Stimulated activated CD4-positive, alpha-beta T cell treated with anti-CD3 and anti-CD28 coated beads, Interleukin-15, amount 100 ng/mL, for 1 hour (primary cell): ENCODE measurements at regions not wholly inside any gene's neighbourhood (a gene's known extent, or its start where the extent isn't known, plus 50 kb on each side); places are given as distances from the start of the nearest gene placed in this dataset.

ENCODE experiments used
- DNase-seq, 2 donors: peaks; one replicate each; pipeline ENCODE4 v3.0.0-alpha.2; 2020; ENCODE audit warnings: low read depth in 1 of 2, low spot score in 1 of 2

GRCh38 chr6:150711061-150711460 is 111.4 kb downstream of the PLEKHG1 start:
- DNase-seq, result no peak

- no peak for DNase-seq
These were observed 112.2 kb downstream of the PLEKHG1 start for GRCh38 chr6:150711584-150712504.

GRCh38 chr6:150712505-150713252 is 113.0 kb downstream of the PLEKHG1 start:
- DNase-seq, result no peak

GRCh38 chr6:150713487-150713886 is 113.8 kb downstream of the PLEKHG1 start:
- DNase-seq, result no peak

GRCh38 chr6:150713931-150714330 is 114.2 kb downstream of the PLEKHG1 start:
- no peak for DNase-seq

GRCh38 chr6:150715133-150715532 is 115.4 kb downstream of the PLEKHG1 start:
- no peak for DNase-seq

GRCh38 chr6:150717419-150717818 is 117.7 kb downstream of the PLEKHG1 start:
- no peak for DNase-seq

- no peak for DNase-seq
These were observed 119.5 kb downstream of the PLEKHG1 start for GRCh38 chr6:150719099-150719766.

- DNase-seq, result no peak
These were observed 120.1 kb downstream of the PLEKHG1 start for GRCh38 chr6:150719831-150720230.

- no peak for DNase-seq
These were observed 121.1 kb downstream of the PLEKHG1 start for GRCh38 chr6:150720774-150721233.

- DNase-seq, result no peak
These were observed 122.0 kb downstream of the PLEKHG1 start for GRCh38 chr6:150721418-150722266.

GRCh38 chr6:150722614-150723344 is 123.1 kb downstream of the PLEKHG1 start:
- DNase-seq, result no peak

GRCh38 chr6:150723345-150723658 is 123.6 kb downstream of the PLEKHG1 start:
- no peak for DNase-seq

- DNase-seq, result no peak
These were observed 124.2 kb downstream of the PLEKHG1 start for GRCh38 chr6:150723857-150724256.

- no peak for DNase-seq
These were observed 126.1 kb downstream of the PLEKHG1 start for GRCh38 chr6:150725795-150726194.

- no peak for DNase-seq
These were observed 129.6 kb downstream of the PLEKHG1 start for GRCh38 chr6:150729188-150729748.

GRCh38 chr6:150730801-150731457 is 131.2 kb downstream of the PLEKHG1 start:
- DNase-seq, result no peak

- DNase-seq, result no peak
These were observed 132.6 kb upstream of the MTHFD1L start for GRCh38 chr6:150732765-150733539.
